Cardiac fibroblast (primary cell): ENCODE measurements at regions not wholly inside any gene's neighbourhood (a gene's known extent, or its start where the extent isn't known, plus 50 kb on each side); places are given as distances from the start of the nearest gene placed in this dataset.
A peak's percentile ranks its signal among the peaks of the same experiment; 100 is the strongest.

Experiments used
- DNase-seq, 2 donors: peaks; one replicate each; pipeline versions ENCODE4 v3.0.0 to v3.0.0-alpha.2; 2010; ENCODE audit warnings: low read depth in 2 of 2
- H3K4me3 ChIP-seq, 2 donors: replicated peaks in 1 of 2; 1 replicate in 1 of 2; 2 replicates in 1 of 2; pipeline ENCODE4 v1.5.1; 2011; ENCODE audit warnings: low read depth in 2 of 2, low read length in 2 of 2, mild to moderate bottlenecking in 2 of 2, moderate library complexity in 1 of 2
- TF ChIP-seq, protein P1 (sequence below): IDR thresholded peaks from one replicate; pipeline ENCODE4 v1.5.1; 2011; ENCODE audit warnings: low read depth, mild to moderate bottlenecking, low read length, inconsistent platforms

DNA sequence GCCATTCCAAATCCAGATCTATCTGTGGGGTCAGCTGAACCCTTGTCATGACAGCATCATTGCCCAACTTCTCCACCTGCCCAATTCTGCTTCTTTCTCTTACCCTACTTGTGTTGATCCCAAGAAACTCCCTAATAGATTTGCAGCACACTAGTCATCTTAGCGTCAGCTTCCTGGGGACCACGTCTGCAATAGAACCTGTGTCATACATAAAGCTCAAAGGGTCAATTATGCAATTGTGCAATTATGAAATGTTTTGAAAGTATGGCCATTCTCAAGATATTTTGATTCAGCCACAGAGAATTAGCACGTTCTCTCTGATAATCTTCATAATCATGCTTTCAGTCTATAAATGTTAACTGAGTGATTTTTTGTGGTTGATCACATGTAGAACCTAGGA lies 87.4 kb upstream of the PAPPA start:
- no peak overlapping the region for H3K4me3 ChIP-seq
- TF ChIP-seq, protein P1, sequence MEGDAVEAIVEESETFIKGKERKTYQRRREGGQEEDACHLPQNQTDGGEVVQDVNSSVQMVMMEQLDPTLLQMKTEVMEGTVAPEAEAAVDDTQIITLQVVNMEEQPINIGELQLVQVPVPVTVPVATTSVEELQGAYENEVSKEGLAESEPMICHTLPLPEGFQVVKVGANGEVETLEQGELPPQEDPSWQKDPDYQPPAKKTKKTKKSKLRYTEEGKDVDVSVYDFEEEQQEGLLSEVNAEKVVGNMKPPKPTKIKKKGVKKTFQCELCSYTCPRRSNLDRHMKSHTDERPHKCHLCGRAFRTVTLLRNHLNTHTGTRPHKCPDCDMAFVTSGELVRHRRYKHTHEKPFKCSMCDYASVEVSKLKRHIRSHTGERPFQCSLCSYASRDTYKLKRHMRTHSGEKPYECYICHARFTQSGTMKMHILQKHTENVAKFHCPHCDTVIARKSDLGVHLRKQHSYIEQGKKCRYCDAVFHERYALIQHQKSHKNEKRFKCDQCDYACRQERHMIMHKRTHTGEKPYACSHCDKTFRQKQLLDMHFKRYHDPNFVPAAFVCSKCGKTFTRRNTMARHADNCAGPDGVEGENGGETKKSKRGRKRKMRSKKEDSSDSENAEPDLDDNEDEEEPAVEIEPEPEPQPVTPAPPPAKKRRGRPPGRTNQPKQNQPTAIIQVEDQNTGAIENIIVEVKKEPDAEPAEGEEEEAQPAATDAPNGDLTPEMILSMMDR = no peak
- DNase-seq = peak; percentile 46 to 90

DNA sequence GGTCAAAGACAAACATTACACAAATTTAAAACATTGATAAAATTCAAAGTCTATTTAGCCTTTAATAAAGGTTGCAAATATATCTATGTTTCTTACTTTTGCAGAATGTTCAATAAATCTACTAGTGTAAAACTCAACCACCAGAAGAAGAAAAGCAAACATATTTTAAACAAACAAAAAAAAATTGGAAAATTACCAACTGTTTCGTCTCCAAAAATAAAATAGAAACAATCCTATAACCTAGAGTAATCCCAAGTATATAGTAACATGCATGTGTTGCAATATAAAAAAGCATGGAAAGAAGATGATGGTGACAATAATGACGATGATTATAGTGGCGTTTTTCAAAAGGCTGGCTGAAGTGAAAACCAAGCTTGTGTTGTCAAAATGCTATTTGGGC lies 86.0 kb upstream of the PAPPA start:
- DNase-seq = no peak
- TF ChIP-seq, protein P1 = no peak
- H3K4me3 ChIP-seq = no peak overlapping the region

DNA sequence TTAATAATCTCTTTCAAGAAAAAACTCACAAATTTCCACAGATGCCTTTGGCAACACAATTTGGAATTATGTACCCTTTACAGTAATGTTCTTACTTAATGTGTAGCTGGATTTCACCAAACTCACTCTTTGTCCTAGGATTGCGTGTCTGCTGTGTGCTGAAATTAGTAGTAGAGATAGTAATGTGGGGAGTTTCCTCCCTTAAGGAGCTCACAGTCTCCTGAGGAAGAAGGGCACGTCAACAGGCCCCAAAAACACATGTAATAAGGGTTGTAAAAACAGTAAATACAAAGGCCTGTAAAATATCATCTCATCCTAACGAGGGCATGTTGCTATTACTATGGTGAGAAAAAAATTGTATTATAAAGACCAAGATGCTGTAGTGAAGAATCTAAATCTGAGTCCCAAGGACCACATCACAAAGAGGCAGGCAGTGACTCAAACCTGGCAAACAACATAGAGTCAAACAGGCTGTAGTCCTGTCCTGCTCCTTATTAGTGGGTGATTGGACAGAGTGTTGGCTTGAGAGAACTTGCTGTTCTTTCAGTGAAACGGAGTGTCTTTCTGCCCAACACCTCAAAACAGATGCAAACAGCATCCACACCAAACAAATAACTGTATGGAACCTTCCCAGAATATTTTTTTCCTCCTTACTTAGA lies 83.2 kb upstream of the PAPPA start:
- TF ChIP-seq, protein P1 = no peak
- no peak overlapping the region for H3K4me3 ChIP-seq
- peak; percentile 84 to 92 for DNase-seq

DNA sequence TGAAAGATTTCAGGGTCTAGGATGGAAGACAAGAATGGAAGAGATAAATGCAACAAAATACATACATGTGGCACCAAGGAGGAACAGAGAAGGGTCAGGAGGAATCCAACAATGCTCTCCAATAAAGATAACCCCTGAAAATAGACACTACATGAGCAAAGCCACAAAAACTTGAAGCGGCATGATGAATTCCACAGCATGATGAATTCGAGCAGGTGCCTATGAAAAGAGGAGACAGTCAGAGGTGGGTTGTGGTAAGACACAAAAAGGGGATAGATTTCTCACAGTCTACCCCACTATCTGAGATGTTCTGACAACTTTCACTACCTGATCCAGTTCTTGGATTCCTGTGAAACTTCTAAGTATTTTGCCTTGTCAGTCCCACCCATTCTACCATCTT lies 81.5 kb upstream of the PAPPA start:
- H3K4me3 ChIP-seq = no peak overlapping the region
- TF ChIP-seq, protein P1 = no peak
- DNase-seq = no peak

DNA sequence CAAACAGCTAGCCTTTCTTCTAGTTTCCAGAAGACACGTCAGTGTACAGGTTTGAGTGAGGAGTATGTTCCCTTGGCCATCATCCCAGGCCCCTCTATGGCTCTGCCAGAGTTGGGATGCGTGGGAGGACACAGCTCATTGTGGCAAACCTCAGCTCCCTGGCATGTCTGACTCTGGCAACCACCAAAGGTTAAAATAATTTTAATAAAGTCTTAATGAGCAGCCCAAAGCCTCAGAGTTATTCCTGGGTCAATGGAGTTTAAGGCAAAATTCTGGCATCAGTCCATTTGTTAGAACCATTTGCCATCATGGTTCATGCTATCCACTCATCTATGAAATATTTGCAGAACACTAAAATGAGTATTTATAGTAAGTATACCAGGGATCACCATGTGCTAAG lies 79.8 kb upstream of the PAPPA start:
- no peak overlapping the region for H3K4me3 ChIP-seq
- DNase-seq = peak; percentile 81
- TF ChIP-seq, protein P1 = no peak

DNA sequence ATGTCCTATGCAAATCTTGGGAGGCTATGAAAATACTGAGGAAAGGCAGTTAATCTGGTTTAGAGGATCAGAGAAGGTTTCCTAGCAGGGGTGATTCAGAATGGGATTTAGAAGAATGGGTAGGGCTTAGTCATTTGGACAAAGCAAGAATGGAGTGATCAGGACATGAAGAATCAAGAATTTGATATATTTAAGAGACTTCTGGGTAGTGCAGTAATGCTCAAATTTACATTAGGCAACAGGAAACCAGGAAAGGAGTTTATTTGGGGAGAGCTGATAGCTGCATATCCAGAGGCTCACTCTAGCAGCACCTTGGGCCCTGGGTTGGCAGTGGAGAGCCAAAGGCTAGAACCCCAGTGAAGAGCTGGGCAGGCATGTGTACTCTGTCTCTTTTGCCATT lies 78.9 kb upstream of the PAPPA start:
- TF ChIP-seq, protein P1 = no peak
- H3K4me3 ChIP-seq = no peak overlapping the region

DNA sequence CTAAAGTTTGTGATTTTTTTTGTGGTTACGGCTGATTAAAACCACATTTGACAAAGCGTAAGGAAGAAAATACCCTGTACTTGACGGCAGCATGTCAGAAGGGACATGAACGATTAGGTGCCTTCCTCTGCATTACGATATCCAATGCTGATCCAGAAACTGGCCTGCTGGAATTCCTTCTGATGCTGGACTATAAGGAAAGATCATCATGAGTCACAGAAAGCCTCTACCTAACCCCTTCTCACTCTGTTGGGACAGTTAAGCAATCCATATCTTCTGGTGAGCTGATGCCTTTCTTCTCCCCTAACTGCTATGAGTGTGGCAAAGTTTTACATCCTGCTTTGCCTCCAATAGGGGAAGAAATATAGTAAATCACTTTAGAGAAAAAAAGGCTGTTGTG lies 78.4 kb upstream of the PAPPA start:
- peak; percentile 83 to 87 for DNase-seq
- no peak overlapping the region for H3K4me3 ChIP-seq
- TF ChIP-seq, protein P1 = no peak

More for the DNA sequence above, 78.9 kb upstream of the PAPPA start:
- DNase-seq = peak; percentile 32 to 87
